Small intestine (tissue), 7 donors: ENCODE measurements at regions not wholly inside any gene's neighbourhood (a gene's known extent, or its start where the extent isn't known, plus 50 kb on each side); places are given as distances from the start of the nearest gene placed in this dataset.

Source experiments
- DNase-seq, 2 donors: peaks; one replicate each; pipeline versions ENCODE4 v3.0.0 to v3.0.0-alpha.2; 2013
- FAIRE-seq: peaks from 2 replicates; lab custom pipeline; 2012; peaks lifted over from hg19 to GRCh38; lab: Jason Lieb, UNC
- H3K27ac ChIP-seq, 3 donors: one replicate each; pipeline ENCODE4 v1.5.1; 2013; ENCODE audit warnings: low read length in 2 of 3, mild to moderate bottlenecking in 2 of 3, control low read depth in 1 of 3, inconsistent platforms in 1 of 3, low read depth in 1 of 3, moderate library complexity in 1 of 3
- H3K27me3 ChIP-seq, 3 donors: one replicate each; pipeline ENCODE4 v1.6.1; 2013; ENCODE audit warnings: low read length in 3 of 3, inconsistent platforms in 1 of 3; ENCODE audit not compliant: control insufficient read depth in 3 of 3, insufficient read depth in 3 of 3
- H3K36me3 ChIP-seq, 3 donors: one replicate each; pipeline ENCODE4 v1.6.1; 2013; ENCODE audit warnings: low read length in 3 of 3, inconsistent platforms in 1 of 3, low read depth in 1 of 3, mild to moderate bottlenecking in 1 of 3, moderate library complexity in 1 of 3; ENCODE audit not compliant: control insufficient read depth in 3 of 3, insufficient read depth in 2 of 3
- H3K4me1 ChIP-seq, 3 donors: one replicate each; pipeline ENCODE4 v1.6.1; 2013; ENCODE audit warnings: low read length in 2 of 3, inconsistent platforms in 1 of 3, low read depth in 1 of 3, mild to moderate bottlenecking in 1 of 3, moderate library complexity in 1 of 3; ENCODE audit not compliant: control insufficient read depth in 3 of 3, insufficient read depth in 2 of 3
- H3K4me3 ChIP-seq, 3 donors: one replicate each; pipeline ENCODE4 v1.5.1; 2013; ENCODE audit warnings: low read length in 3 of 3, control low read depth in 1 of 3, inconsistent platforms in 1 of 3, low read depth in 1 of 3, mild to moderate bottlenecking in 1 of 3, moderate library complexity in 1 of 3
- H3K9me3 ChIP-seq, 2 donors: one replicate each; pipeline ENCODE4 v1.6.1; 2013; ENCODE audit warnings: low read depth in 1 of 2, low read length in 1 of 2; ENCODE audit not compliant: control insufficient read depth in 2 of 2, insufficient read depth in 1 of 2
- WGBS, 3 donors: extraction: QIAGEN DNeasy Blood & Tissue Kit; methylation state at CpG; one replicate each; pipeline ENCODE4 v1.1.7; 2013; 5-methylcytosine and 5-hydroxymethylcytosine counted together
- donor health status: healthy with polysubstance abuse.
- donor health status: control.
- donor health status: control.
- donor health status: Bipolar disorder and iron deficiency.
- donor health status: healthy.

- 47 to 100% (median 85%) methylated on average over 1 of the region's 1 CpG for WGBS, 3 donors
- H3K36me3 ChIP-seq = no peaks in the 10 kb centered on the region
- peaks cover 0 to 8% of the 10 kb centered on the region in 2 donors for H3K9me3 ChIP-seq
- no peaks in the 10 kb centered on the region for H3K4me1 ChIP-seq
- FAIRE-seq (no peak), DNase-seq (no peak)
- no peak overlapping the region for H3K27ac ChIP-seq
- H3K27me3 ChIP-seq = peaks cover 0 to 4% (median 4%) of the 10 kb centered on the region in 3 donors
- no peak overlapping the region for H3K4me3 ChIP-seq
Measured at GRCh38 chr2:45229411-45229810, 220.2 kb upstream of the SIX2 start.

DNA sequence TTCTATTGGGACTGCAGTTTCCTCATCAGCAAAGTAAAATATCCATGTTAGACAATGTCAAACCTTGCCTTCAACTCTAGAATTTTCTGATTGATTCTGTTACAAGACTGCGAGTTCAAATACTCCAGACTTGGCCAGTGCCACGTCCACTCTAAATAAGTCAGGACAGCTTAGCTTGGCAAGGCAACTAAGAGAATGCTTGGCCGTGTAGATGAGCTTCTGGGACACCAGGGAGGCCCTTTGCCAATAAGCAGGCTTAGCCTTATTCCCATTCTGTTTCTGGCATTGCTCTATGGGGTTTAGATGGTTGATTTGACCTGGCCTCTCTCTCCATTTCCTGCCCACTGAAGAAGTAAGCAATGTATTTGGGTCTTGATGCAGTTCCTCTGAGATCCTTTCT lies 218.1 kb upstream of the SIX2 start:
- FAIRE-seq (no peak), DNase-seq (no peak)
- no peaks in the 10 kb centered on the region for H3K4me1 ChIP-seq
- H3K27ac ChIP-seq = no peak overlapping the region
- peaks cover 0 to 6% (median 4%) of the 10 kb centered on the region in 3 donors for H3K27me3 ChIP-seq
- H3K36me3 ChIP-seq = no peaks in the 10 kb centered on the region
- 81 to 90% (median 84%) methylated on average over 3 of the region's 3 CpGs for WGBS, 3 donors
- peaks cover 0 to 8% of the 10 kb centered on the region in 2 donors for H3K9me3 ChIP-seq
- H3K4me3 ChIP-seq = no peak overlapping the region

DNA sequence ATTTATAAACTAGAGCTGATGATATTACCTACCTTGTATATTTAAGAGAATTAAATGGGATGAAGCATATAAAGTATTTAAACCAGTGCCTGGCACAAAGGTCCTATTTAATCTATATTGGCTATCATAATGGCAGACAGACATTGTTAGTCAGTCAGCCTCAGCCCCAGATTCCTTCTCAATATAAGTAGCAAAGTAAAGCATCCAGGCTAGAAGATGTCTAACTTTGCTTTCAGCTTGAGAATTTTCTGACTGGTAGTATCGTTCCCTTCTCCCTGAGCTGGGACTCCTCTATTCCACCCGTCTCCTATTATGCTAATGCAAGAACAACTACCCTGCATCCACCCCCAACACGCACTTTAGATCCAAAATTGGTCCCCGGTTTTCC lies 215.7 kb upstream of the SIX2 start:
- Histone ChIP-seq H3K4me3 (no peak overlapping the region), H3K27ac (no peak overlapping the region), H3K36me3 (no peaks in the 10 kb centered on the region), H3K9me3 (peaks cover 0 to 8% of the 10 kb centered on the region in 2 donors), H3K27me3 (peaks cover 0 to 14% (median 4%) of the 10 kb centered on the region in 3 donors), H3K4me1 (no peaks in the 10 kb centered on the region)
- FAIRE-seq = no peak
- DNase-seq = no peak
- WGBS, 3 donors = 81 to 89% (median 84%) methylated on average over 4 of the region's 4 CpGs

DNA sequence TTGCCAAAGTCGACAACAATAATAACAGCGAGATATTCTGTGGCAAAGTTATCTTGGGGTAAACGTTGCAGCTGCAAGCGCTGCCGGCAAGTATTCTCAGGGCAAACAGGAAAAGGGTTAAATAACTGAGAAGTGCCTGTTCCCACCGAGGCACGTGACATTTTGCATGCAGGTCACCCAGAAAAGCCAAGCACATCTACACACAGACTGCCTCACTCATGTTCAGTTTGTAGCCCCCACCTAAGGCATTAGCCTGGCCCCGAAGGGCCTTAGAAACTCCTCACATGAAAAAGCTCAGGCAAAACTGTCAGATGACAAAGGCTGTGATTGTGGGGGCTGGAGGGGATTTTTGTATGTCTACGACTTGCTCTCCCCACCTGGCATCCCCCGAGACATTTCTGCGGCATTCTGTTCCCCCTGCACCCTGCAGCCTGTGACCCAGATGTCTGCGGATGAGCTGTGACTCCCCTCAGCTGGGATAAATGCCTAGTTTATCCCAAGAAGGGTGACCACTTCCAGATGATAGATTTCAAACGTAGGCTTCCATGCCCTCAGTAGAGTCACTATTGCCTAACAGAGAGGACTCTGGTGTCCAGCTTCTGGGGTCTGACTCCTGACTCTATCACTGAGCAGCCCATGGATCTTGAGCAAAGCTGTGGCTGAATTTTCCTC lies 215.2 kb upstream of the SIX2 start:
- no peak overlapping the region for H3K27ac ChIP-seq
- no peaks in the 10 kb centered on the region for H3K4me1 ChIP-seq
- peaks cover 0 to 8% of the 10 kb centered on the region in 2 donors for H3K9me3 ChIP-seq
- H3K36me3 ChIP-seq = no peaks in the 10 kb centered on the region
- 43 to 68% (median 55%) methylated on average over 13 of the region's 13 CpGs for WGBS, 3 donors
- no peak overlapping the region for H3K4me3 ChIP-seq
- peaks cover 0 to 14% (median 4%) of the 10 kb centered on the region in 3 donors for H3K27me3 ChIP-seq
- no peak for DNase-seq
- no peak for FAIRE-seq

DNA sequence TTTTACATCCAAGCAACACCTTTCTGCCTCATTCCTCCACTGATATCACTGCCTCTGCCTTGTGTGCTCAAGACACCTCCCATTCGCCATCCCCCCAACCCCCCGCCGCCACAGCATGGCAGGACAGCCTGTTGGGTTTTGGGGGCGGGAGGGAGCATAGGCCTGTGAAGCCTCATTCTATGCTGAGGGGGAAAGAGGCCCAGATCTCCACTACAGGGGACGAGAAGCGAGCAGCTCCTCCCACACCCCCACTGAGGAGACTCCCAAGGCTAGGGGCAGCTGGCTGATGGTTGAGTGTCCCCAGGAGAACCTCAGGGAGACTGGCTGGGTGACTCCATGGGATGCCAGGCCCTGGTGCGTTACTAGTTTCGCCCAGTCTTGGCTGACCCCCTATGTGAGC lies 214.3 kb upstream of the SIX2 start:
- no peak for FAIRE-seq
- Histone ChIP-seq H3K9me3 (peaks cover 0 to 8% of the 10 kb centered on the region in 2 donors), H3K36me3 (no peaks in the 10 kb centered on the region), H3K27me3 (peaks cover 0 to 14% (median 4%) of the 10 kb centered on the region in 3 donors), H3K4me1 (no peaks in the 10 kb centered on the region), H3K27ac (no peak overlapping the region), H3K4me3 (no peak overlapping the region)
- 76 to 87% (median 81%) methylated on average over 8 of the region's 8 CpGs for WGBS, 3 donors
- DNase-seq = no peak

DNA sequence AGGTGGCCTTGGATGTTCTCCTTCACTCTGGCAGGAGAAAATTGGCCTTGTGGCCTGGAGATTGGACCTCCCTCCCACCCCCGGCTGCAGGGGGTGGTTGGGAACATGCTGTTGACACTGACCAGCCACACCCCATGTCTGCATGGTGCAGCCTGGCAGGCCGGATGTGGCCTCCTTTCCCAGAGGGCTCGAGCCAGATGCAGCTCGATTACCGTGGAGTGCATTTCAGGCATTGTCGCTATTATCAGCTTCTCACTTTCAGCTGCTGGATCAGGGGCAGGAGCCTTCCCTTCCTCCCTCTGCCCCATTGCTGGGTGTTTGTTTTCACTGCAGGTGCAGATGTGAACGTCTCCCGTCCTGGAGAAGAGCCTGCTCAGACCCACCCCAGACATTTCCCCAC lies 211.0 kb upstream of the SIX2 start:
- Histone ChIP-seq H3K4me1 (no peaks in the 10 kb centered on the region), H3K9me3 (no peaks in the 10 kb centered on the region), H3K36me3 (no peaks in the 10 kb centered on the region), H3K4me3 (no peak overlapping the region), H3K27ac (no peak overlapping the region), H3K27me3 (peaks cover 0 to 14% (median 4%) of the 10 kb centered on the region in 3 donors)
- FAIRE-seq = no peak
- DNase-seq = no peak
- 42 to 50% (median 50%) methylated on average over 8 of the region's 8 CpGs for WGBS, 3 donors

DNA sequence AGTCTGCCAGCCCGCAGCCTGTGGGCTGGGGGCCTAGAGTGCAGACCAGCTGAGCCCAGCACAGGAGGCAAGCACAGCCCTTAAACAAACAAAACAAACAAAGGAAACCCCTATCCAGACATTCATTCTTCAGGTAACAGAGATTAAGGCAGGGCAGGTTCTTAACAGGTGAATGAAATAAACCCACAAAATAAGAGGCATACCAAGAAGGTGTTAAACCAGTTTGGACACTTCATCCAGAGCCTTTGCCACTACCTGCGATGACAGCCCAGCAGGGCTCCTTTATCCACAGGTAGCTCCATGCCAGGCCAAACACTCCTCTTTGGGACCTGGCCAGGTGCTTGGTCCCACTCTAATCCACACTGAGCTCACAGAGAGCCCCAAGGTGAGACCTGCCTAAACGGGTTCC lies 209.7 kb upstream of the SIX2 start:
- 43 to 52% (median 47%) methylated on average over 3 of the region's 3 CpGs for WGBS, 3 donors
- no peak overlapping the region for H3K4me3 ChIP-seq
- FAIRE-seq = no peak

DNA sequence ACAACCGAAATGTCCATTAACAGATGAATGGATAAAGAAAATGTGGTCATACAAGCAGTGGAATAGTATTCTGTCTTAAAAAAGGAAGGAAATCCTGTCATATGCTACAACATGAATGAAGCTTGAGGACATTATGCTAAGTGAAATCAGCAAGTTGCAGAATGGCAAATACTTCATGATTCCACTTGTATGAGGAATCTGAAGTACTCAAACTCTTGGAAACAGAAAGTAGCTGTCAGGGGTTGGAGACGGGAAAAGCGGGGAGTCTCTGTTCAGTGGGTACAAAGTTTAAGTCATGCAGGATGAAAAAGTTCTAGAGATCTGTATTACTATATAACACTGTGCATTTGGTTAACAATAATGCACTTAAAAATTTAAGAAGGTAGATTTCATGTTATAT lies 209.0 kb upstream of the SIX2 start:
- no peak overlapping the region for H3K4me3 ChIP-seq
- H3K27ac ChIP-seq = no peak overlapping the region
- H3K9me3 ChIP-seq = no peaks in the 10 kb centered on the region
- H3K36me3 ChIP-seq = no peaks in the 10 kb centered on the region
- DNase-seq = no peak
- no peaks in the 10 kb centered on the region for H3K4me1 ChIP-seq
- H3K27me3 ChIP-seq = peaks cover 0 to 10% (median 0%) of the 10 kb centered on the region in 3 donors
- WGBS, 3 donors = 83 to 90% (median 85%) methylated on average over 3 of the region's 3 CpGs
- no peak for FAIRE-seq

More for the DNA sequence above, 209.7 kb upstream of the SIX2 start:
- Histone ChIP-seq H3K4me1 (no peaks in the 10 kb centered on the region), H3K9me3 (no peaks in the 10 kb centered on the region), H3K36me3 (no peaks in the 10 kb centered on the region), H3K27ac (no peak overlapping the region), H3K27me3 (peaks cover 0 to 10% (median 0%) of the 10 kb centered on the region in 3 donors)
- no peak for DNase-seq

GRCh38 chr2:45216118-45216517 lies 206.9 kb upstream of the SIX2 start:
- no peaks in the 10 kb centered on the region for H3K4me1 ChIP-seq
- H3K9me3 ChIP-seq = no peaks in the 10 kb centered on the region
- H3K27ac ChIP-seq = no peak overlapping the region
- no peak overlapping the region for H3K4me3 ChIP-seq
- peaks cover 0 to 7% (median 0%) of the 10 kb centered on the region in 3 donors for H3K27me3 ChIP-seq
- FAIRE-seq (no peak), DNase-seq (no peak)
- H3K36me3 ChIP-seq = no peaks in the 10 kb centered on the region
